ENCODE measurements at regions not wholly inside any gene's neighbourhood (a gene's known extent, or its start where the extent isn't known, plus 50 kb on each side); places are given as distances from the start of the nearest gene placed in this dataset.
"Not testable (repeated sequence)": the region's sequence is repeated elsewhere in the genome, so short reads cannot be mapped to it uniquely, and the experiment has no call there.

DNA sequence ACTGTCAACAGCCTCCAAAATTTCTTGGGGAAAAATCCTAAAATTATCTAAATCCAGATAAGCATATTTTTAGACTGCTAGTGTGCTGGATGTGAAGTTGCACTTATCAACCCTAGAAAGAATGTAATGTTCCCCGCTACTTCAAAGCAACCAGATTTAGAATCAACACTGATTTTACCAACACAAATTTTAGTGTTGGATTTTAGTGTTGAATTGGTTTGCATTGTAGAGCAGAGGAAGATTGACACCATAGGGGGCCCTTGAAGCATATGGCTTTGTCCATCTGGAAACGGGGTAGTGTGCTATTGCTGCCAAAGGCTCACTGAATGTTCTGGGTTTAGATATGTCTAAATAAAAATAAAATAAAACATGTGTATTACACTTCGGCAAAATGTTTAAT lies 126.3 kb upstream of the EMCN start:
- no peak for DNase-seq (ENCODE audit: low read depth in 3 of 3)

DNA sequence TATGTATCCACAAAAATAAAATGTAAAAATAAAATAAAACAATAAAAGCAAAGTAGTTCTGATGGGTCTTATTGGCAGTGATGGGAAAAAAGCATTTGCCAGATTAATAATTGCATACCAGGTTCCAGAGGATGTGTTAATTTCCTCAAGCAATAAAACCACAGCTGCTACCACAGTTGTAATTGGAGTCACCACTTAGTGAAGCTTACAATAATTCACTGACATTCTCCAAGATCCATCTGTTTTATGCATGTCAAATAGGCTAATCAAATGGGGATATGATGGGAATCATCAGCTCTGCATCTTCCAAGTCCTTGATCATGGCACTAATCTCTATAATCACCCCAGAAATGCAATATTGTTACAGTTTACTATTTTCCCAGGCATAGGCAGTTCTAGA lies 123.5 kb upstream of the EMCN start:
- no peak for DNase-seq (ENCODE audit: low read depth in 3 of 3)

DNA sequence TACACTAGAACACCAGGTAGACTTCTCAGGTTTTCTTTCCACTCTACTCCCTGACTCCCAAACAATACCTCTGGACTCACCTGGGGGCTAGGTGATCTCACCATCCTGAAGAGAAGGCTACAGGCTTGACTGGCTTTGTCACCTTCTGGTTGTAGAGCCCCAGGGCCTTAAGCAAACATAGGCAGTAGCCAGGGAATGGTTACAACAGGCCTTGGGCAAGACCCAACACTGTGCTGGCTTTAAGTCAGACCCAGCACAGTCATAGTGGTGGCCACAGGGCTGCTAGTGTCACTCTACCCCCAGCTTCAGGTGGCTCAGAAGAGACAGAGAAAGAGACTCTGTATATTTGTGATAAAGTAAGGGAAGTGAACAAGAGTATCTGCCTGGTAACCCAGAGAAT lies 118.1 kb upstream of the EMCN start:
- no peak for DNase-seq (ENCODE audit: low read depth in 3 of 3)

DNA sequence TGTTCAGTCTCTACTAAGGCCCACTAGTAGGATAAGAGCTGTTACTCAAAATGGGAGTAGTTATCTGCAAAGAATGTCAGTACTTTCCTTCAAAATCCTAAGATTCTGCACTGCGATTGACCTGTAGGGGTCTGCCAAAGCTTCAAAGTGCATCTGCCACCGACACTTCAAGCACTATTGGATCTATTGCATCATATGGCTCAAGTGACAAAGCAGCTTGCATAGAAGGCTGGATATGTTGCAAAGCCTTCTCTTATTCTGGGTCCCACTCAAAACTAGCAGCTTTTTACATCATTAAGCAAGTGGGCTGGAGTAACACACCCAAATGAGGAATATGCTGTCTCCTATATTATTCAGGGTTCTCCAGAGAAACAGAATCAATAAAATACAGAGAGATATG lies 115.4 kb upstream of the EMCN start:
- DNase-seq (ENCODE audit: low read depth in 3 of 3): no peak

DNA sequence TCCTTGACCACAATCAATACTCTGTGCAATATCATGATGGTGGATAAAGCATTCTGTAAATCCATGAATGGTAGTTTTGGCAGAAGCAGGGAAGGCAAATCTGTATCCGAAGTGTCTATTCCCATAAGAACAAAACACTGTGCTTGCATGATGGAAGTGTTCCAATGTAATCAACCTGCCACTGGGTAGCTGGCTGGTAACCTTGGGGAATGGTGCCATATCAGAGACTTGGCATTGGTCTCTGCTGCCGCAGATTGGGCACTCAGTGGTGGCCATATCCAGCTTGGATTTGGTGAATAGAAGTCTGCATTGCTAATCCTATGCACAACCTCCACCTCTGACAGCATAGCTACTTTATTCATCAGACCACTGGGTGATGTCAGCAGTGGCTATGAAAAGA lies 114.3 kb upstream of the EMCN start:
- no peak for DNase-seq (ENCODE audit: low read depth in 3 of 3)

DNA sequence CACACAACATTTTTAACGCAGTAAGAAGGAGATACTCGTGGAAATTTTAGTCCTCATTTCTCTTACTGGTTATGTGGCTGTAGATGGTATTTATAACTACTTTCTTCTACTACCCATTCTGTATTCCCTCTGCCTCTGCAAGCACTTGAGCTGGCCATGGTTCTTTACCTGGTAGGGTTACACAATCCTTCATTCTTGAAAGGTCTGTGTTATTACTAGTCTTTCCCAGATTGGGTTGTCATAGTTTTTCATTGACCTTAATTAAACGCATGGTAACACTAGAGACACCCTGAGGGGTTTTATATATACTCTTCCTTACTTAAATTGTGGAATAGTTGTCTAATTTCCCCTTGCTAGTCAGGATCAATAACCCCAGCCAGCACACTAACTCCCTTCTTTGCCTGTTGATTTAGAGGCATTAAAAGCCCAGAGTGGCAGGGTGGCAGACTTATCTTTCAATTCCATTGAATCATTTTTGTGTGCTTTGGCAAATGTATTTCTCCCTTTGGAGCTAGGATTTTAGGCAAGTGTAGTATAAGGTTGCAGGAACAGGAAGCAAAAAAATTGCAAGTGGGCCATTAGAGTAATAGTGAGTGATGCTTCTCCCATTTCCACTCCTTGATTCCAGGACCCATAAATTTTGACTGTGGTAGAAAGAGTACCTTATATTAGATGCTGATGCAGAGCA lies 113.6 kb upstream of the EMCN start:
- no peak for DNase-seq (ENCODE audit: low read depth in 3 of 3)

DNA sequence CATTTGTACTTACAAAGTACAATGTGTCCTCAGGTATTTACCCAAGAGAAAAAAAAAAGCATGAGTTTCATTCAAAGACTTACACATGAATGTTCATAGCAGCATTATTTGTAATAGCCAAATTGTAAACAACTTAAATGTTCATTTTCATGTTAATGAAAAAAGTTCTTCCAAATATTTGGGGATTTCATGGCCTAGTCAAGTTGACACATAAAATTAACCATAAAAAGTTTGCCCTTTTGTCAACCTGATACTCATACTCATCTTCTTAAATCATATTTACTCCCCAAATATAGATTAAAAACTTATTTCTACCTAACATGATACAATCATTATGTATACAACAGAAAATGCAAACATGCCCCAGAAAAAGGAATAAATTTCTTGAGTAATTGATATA lies 112.5 kb upstream of the EMCN start:
- no peak for DNase-seq (ENCODE audit: low read depth in 3 of 3)

DNA sequence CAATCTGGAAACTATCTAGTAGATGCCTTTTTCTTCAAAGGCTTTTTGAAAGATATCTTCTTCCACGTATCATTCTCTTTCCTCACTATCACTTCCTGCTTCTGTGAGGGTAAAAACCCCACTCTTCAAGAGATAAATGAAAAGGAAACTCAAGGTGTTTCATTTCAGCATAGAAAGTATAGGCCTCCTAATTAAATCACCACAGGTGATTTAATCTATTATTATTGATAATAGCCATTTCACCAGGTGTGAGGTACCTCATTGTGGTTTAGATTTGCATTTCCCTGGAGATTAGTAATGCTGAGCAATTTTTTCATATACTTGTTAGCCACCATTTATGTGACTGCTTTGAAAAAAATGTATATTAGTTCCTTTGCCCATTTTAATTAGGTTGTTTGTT lies 92.0 kb upstream of the EMCN start:
- DNase-seq (ENCODE audit: low read depth in 3 of 3): no peak

DNA sequence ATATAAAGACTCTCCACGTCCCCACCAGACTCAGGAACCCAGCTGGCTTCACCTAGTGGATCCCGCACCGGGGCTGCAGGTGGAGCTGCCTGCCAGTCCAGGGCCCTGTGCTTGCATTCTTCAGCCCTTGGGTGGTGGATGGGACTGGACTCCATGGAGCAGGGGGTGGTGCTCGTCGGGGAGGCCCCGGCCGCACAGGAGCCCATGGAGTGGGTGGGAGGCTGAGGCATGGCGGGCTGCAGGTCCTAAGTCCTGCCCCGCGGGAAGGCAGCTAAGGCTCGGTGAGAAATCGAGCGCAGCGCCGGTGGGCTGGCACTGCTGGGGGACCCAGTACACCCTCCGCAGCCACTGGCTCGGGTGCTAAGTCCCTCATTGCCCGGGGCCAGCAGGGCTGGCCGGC lies 90.8 kb upstream of the EMCN start:
- not testable (repeated sequence) for DNase-seq (ENCODE audit: low read depth in 3 of 3)

DNA sequence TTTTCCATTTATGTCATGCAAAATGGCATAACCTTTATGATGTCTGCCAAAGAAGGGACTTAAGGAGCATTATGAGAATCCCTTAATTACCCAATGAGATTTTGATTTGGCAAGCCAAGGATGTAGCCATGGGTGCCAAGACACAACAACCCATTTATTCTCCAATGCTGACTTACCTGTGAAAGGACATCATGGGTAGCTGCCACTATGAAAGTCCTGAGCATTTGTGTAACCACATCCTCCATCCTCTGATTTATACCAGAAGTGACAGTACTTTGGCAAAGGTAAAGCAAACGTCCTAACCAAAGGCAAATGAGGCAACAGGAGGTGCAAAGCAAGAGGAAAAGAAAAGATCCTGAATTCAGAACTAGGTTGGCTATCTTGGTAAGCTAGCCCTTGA lies 87.3 kb upstream of the EMCN start:
- no peak for DNase-seq (ENCODE audit: low read depth in 3 of 3)

DNA sequence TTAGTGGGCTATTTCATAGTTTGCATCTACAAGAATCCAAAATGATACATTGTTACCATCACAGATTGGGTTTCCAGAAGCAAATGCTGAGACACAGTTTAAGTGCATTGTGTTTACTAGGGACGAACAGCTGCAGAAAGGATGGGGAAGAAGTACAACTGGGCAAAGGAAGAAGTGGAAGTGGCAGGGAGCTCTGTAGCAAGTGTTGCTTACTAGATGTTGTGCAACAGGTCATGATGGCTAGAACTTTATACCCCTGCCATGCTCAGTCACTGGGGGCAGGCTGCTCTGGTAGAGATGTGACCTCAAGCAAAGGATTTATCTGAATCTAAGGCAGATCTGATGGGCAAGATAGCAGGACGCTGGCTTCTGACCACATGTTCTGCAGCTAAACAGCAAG lies 76.1 kb upstream of the EMCN start:
- DNase-seq (ENCODE audit: low read depth in 3 of 3): no peak

DNA sequence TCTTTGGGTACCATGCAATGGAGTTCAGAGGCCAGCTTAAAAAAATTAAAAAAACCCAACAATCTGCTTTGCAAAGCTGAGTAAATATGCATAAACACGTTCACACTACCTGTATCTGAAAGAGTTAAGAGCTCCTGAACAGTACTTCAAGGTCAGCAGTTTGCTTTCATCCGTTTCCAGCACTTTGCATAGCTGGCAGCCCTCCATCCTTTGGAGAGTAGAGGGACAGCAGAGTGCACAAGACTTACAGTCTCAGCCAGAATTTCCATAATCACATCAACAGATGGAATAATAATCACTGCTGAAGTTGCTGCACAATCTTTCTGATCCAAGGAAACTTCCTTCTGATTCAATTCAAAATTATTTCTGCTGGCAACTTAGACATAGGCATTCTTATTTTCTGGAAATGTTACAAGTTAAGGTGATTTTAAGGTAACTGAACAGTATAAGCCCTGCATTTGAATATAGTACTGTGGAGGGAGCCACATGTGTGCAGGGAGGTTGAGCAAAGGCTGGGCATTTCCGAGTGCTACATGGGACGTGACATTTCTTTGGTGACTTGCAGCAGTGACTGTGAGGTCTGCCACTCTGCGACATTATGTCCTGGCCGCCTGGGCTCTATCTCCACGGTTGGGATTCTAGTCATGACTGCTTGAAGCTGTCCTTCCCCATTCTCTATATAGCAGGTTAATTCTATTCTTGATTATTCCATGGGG lies 73.5 kb upstream of the EMCN start:
- DNase-seq (ENCODE audit: low read depth in 3 of 3): no peak

DNA sequence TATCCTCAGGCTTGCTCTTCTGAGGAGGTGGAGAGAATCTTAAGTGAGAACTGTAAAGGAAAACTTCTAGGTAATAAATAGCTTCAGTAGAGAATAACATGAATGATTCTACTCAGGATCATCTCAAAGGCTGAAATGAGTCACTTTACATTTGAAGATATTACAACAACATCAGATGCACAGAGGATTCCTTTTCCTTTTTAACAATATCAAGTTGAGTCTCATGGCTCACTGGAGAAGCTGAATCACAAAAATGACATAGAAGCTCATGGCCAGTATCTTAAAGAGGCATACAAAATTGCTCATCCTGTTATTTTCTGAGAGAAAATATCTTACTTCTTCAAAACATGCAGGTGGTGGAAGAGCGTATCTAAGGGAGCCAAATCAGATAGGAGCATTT lies 72.5 kb upstream of the EMCN start:
- DNase-seq (ENCODE audit: low read depth in 3 of 3): no peak

DNA sequence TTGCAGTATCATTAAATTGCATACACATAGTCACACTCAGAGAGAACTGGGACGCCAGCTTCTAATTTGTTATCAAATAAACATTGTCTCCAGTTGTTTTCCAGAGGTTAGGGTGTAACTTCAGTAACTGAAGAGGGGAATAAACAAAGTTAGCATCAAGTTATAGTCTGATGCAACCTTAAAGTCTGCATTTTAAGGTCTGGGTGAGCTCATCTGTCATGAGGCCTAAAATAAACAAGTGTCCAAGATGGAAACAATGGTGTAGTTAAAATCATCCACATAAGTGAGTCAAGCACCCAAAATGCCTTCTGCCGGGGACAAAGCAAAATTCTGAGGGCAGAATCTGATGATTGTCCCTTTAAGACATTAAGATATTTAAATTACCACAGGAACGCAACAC lies 70.3 kb upstream of the EMCN start:
- no peak for DNase-seq (ENCODE audit: low read depth in 3 of 3)

DNA sequence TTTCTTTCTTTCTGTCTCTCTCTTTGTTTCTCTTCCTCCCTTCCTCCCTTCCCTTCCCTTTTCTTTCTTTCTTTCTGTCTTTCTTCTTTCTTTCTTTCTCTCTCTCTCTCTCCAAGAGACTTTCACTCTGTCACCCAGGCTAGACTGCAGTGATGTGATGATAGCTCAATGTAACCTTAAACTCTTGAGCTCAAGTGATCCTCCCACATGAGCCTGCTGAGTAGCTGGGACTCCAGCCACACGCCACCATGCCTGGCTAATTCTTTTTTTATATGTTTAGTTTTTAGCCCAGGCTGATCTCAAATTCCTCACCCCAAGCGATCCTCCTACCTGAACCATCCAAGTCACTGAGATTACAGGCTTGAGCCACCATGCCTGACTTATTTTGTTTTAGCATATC lies 64.3 kb upstream of the EMCN start:
- DNase-seq (ENCODE audit: low read depth in 3 of 3): no peak

DNA sequence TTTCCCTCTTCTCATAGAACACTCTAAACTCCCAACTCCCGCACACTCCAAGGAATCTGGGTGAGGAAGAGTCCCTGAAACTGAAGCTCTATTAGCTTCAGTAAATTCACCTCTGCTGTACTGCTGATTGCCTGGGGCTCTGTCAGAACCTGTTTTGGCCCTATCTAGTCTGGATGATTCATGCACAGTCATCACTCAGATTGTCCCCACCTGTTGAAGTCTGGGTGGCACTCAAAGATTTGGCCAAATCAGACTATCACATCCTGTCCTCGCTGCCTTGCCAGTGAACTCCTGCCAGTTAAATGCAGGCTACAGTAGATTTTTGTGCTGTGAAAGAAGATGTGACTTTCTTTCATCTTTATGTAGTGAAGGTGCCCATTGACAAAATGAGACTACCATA lies 63.5 kb upstream of the EMCN start:
- no peak for DNase-seq (ENCODE audit: low read depth in 3 of 3)

DNA sequence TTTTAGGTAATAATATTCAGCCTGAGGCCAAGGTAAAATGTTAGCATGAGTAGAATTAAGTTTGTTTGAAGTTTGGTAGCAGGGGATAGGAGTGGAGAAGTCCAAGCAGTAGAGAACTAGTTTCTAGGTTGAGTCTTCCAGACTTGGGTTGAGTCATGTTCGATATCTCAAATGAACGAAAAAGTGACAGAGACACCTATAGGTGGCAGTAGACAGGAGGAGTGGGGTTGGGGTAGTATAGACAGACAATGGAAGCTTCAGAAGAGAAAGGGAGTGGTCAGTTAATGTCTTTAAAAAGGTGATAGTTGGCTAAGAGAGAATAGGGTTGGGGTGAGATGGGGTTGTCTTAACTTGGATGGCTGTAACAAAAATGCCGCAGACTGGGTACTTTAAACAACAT lies 58.7 kb upstream of the EMCN start:
- no peak for DNase-seq (ENCODE audit: low read depth in 3 of 3)

DNA sequence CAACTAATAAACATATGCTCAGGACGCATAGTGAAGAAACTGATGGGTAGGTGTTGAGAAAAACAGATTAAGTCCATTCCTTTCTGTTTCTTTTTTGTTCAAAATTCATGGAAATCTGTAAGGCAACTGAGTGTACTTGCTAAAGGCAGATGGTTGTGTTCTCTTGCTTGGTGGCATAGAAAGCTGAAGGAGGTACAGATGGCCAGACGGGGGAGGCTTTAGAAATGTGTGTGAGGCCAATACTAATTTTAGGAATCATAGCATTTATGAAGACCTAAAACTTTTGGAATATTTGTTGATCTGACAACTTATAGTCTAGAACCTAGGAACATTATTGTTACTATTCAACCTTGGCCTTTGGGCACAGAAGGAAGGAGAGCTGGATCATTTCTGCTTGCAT lies 56.8 kb upstream of the EMCN start:
- no peak for DNase-seq (ENCODE audit: low read depth in 3 of 3)

DNA sequence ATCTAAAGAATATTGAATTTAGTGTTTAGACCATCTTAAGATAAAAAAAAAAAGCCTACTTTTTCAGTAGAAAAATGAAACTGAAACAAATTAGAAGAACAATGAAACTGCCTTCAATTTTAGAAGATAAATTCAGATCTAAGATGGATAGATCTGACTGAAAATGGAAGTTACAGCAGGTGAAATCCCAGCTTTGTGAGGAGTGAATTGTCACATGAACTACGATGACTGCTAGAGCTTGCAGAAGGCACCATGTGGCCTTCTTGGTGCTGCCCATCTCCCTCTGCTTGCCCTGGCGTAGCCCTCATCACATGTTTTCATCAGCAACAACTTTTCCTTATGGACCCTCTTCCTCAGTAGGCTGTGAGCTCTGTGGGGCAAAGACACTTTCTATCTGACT lies 51.4 kb upstream of the EMCN start:
- no peak for DNase-seq (ENCODE audit: low read depth in 3 of 3)
